OCI-LY7 (cell line): ENCODE measurements at regions not wholly inside any gene's neighbourhood (a gene's known extent, or its start where the extent isn't known, plus 50 kb on each side); places are given as distances from the start of the nearest gene placed in this dataset.

ENCODE experiments used
- BruUV-seq: library from RNA; stranded (reverse); fragments of 400-500 nt; replicated peaks from 2 replicates; lab custom pipeline; 2021; lab: Mats Ljungman, UMichigan
- CTCF ChIA-PET: fragments of 300-600 bp; sonication (Branson Sonifier 250); formaldehyde crosslinking; loops from one replicate; lab custom pipeline; 2022; ENCODE audit warnings: antibody characterized with exemption; ENCODE audit not compliant: unreplicated experiment; lab: Charles Lee
- POLR2A ChIA-PET: fragments of 300-600 bp; sonication (Branson Sonifier 250); formaldehyde crosslinking; loops from one replicate; lab custom pipeline; 2022; ENCODE audit warnings: antibody characterized with exemption; lab: Charles Lee
- DNase-seq: peaks from one replicate; pipeline ENCODE4 v3.0.0-alpha.2; 2015; ENCODE audit warnings: low spot score
- H2AFZ ChIP-seq: fragments of 200-600 bp; sonication (generic), shearing (Covaris generic); 2 replicates; pipeline ENCODE4 v1.6.1; 2014; ENCODE audit warnings: mild to moderate bottlenecking, antibody characterized with exemption, low read length, moderate library complexity
- H3K27ac ChIP-seq: fragments of 200-600 bp; sonication (generic); 2 replicates; pipeline ENCODE4 v1.5.1; 2014; ENCODE audit warnings: mixed run types, low read depth, mild to moderate bottlenecking, moderate library complexity, low read length, inconsistent platforms; ENCODE audit not compliant: poor library complexity, severe bottlenecking
- H3K36me3 ChIP-seq: fragments of 200-600 bp; sonication (generic); 2 replicates; pipeline ENCODE4 v1.6.1; 2014; ENCODE audit warnings: mild to moderate bottlenecking, antibody characterized with exemption, low read length, moderate library complexity, mixed read lengths; ENCODE audit not compliant: insufficient read depth
- H3K4me1 ChIP-seq: fragments of 200-600 bp; sonication (generic); 2 replicates; pipeline ENCODE4 v1.5.1; 2014; ENCODE audit warnings: mild to moderate bottlenecking, low read length; ENCODE audit not compliant: insufficient read depth, poor library complexity, severe bottlenecking
- H3K4me2 ChIP-seq: fragments of 200-600 bp; sonication (generic); 2 replicates; pipeline ENCODE4 v1.6.1; 2014; ENCODE audit warnings: mild to moderate bottlenecking, low read length
- H3K4me3 ChIP-seq: fragments of 200-600 bp; sonication (generic); 2 replicates; pipeline ENCODE4 v1.5.1; 2014; ENCODE audit warnings: mild to moderate bottlenecking, low read depth, low read length; ENCODE audit not compliant: poor library complexity, severe bottlenecking
- H3K79me2 ChIP-seq: fragments of 200-600 bp; sonication (generic); 2 replicates; pipeline ENCODE4 v1.6.1; 2016; ENCODE audit warnings: low read depth, mild to moderate bottlenecking, low read length, moderate library complexity, mixed read lengths; ENCODE audit not compliant: insufficient read depth
- H3K9me2 ChIP-seq: fragments of 200-600 bp; sonication (generic); 2 replicates; pipeline ENCODE4 v1.6.1; 2016; ENCODE audit warnings: mild to moderate bottlenecking, low read length, mixed read lengths; ENCODE audit not compliant: insufficient read depth
- H3K9me3 ChIP-seq: fragments of 200-600 bp; sonication (generic); 2 replicates; pipeline ENCODE4 v1.6.1; 2014; ENCODE audit warnings: mild to moderate bottlenecking, mixed run types, low read length, mixed read lengths
- H4K20me1 ChIP-seq: fragments of 200-600 bp; sonication (generic); 2 replicates; pipeline ENCODE4 v1.6.1; 2014; ENCODE audit warnings: mild to moderate bottlenecking, antibody characterized with exemption, low read length, moderate library complexity, mixed read lengths; ENCODE audit not compliant: insufficient read depth
- CTCF ChIP-seq: fragments of 200-600 bp; sonication (generic); conservative IDR thresholded peaks from 2 replicates; pipeline ENCODE4 v1.5.1; 2014; ENCODE audit warnings: mild to moderate bottlenecking, antibody characterized with exemption, low read length, moderate library complexity, mixed read lengths
- EZH2phosphoT487 ChIP-seq: fragments of 200-600 bp; sonication (generic); IDR thresholded peaks from 2 replicates; pipeline ENCODE4 v1.6.1; 2018; ENCODE audit warnings: low read depth, borderline replicate concordance, mild to moderate bottlenecking, mixed run types, antibody characterized with exemption, low read length, moderate library complexity, mixed read lengths
- intact Hi-C: fragments of 100-400 bp; cut with micrococcal nuclease; formaldehyde crosslinking; loops from one replicate; pipeline ENCODE4 v1.10.0; 2022; ENCODE audit not compliant: unreplicated experiment

- no peaks in the 10 kb centered on the region for H3K4me1 ChIP-seq
- ChIA-PET CTCF (no interaction called here), POLR2A (interaction anchor here (0.6 to 1.2 kb wide), 3 partner anchors 9 to 100 kb away, joined by 3 read pairs; no protein-coding TSS in a partner anchor)
- no TSS peak for BruUV-seq
- H3K27ac ChIP-seq = no peak overlapping the region
- H3K4me2 ChIP-seq = no peak overlapping the region
- H3K36me3 ChIP-seq = no peaks in the 10 kb centered on the region
- no peak overlapping the region; the same call in 1 of the 2 replicates for H2AFZ ChIP-seq
- intact Hi-C loops = no loop called here
- no peak for TF ChIP-seq CTCF
- no peak for TF ChIP-seq EZH2phosphoT487
- DNase-seq = no peak
- H4K20me1 ChIP-seq = no peaks in the 10 kb centered on the region
- no peak overlapping the region for H3K4me3 ChIP-seq
- no peaks in the 10 kb centered on the region for H3K79me2 ChIP-seq
- H3K9me2 ChIP-seq = no peaks in the 10 kb centered on the region
- H3K9me3 ChIP-seq = no peaks in the 10 kb centered on the region
These were observed 243.4 kb upstream of the KLF4 start for GRCh38 chr9:107732781-107733522.

- H3K4me1 ChIP-seq = no peaks in the 10 kb centered on the region
- DNase-seq = no peak
- no peaks in the 10 kb centered on the region for H4K20me1 ChIP-seq
- ChIA-PET CTCF (no interaction called here), POLR2A (interaction anchor here (0.9 kb wide), 1 partner anchor 9 kb away, joined by 3 read pairs; no protein-coding TSS in a partner anchor)
- H3K27ac ChIP-seq = no peak overlapping the region
- H3K9me2 ChIP-seq = no peaks in the 10 kb centered on the region
- no peaks in the 10 kb centered on the region for H3K9me3 ChIP-seq
- no peak overlapping the region for H3K4me2 ChIP-seq
- intact Hi-C loops = no loop called here
- no TSS peak for BruUV-seq
- H3K36me3 ChIP-seq = no peaks in the 10 kb centered on the region
- TF ChIP-seq EZH2phosphoT487 (no peak), CTCF (no peak)
- H3K4me3 ChIP-seq = no peak overlapping the region
- no peaks in the 10 kb centered on the region for H3K79me2 ChIP-seq
- H2AFZ ChIP-seq = no peak overlapping the region
These were observed 241.7 kb upstream of the KLF4 start for GRCh38 chr9:107731115-107731762.

GRCh38 chr9:107730666-107731065 lies 241.1 kb upstream of the KLF4 start:
- ChIA-PET POLR2A (interaction anchor here (1.3 kb wide), 1 partner anchor 19 kb away, joined by 3 read pairs; no protein-coding TSS in a partner anchor), CTCF (no interaction called here)
- no peaks in the 10 kb centered on the region for H3K36me3 ChIP-seq
- H4K20me1 ChIP-seq = no peaks in the 10 kb centered on the region
- no peak overlapping the region for H3K4me2 ChIP-seq
- H3K9me2 ChIP-seq = no peaks in the 10 kb centered on the region
- TF ChIP-seq CTCF = no peak
- no peak for TF ChIP-seq EZH2phosphoT487
- no peaks in the 10 kb centered on the region for H3K79me2 ChIP-seq
- no peaks in the 10 kb centered on the region for H3K4me1 ChIP-seq
- no peaks in the 10 kb centered on the region for H3K9me3 ChIP-seq
- H3K27ac ChIP-seq = no peak overlapping the region
- intact Hi-C loops = no loop called here
- no peak overlapping the region for H2AFZ ChIP-seq
- BruUV-seq = no TSS peak
- no peak for DNase-seq
- no peak overlapping the region for H3K4me3 ChIP-seq
